ENCODE measurements at regions not wholly inside any gene's neighbourhood (a gene's known extent, or its start where the extent isn't known, plus 50 kb on each side); places are given as distances from the start of the nearest gene placed in this dataset.

- Histone ChIP-seq H3K79me2 (ENCODE audit: insufficient read depth, low read length) (no peaks in the 10 kb centered on the region), H3K27me3 (ENCODE audit: insufficient read depth, low read length) (no peaks in the 10 kb centered on the region), H3K79me1 (ENCODE audit: insufficient read depth, low read depth, low read length, poor library complexity, severe bottlenecking) (no peaks in the 10 kb centered on the region), H3K4me2 (ENCODE audit: insufficient read depth, insufficient read length, low read length) (no peak overlapping the region), H3K9me3 (ENCODE audit: control insufficient read depth, low read depth, low read length) (no peaks in the 10 kb centered on the region), H3T11ph (ENCODE audit: low read length) (no peak overlapping the region), H2BK20ac (ENCODE audit: low read depth, low read length, poor library complexity, severe bottlenecking) (no peak overlapping the region), H4K8ac (replicated peaks; ENCODE audit: insufficient read length, low read depth, low read length) (no peak overlapping the region), H2AK5ac (ENCODE audit: insufficient read length, low read length) (no peak overlapping the region), H3K23ac (ENCODE audit: insufficient read length, low read depth, low read length) (no peak overlapping the region), H3K9ac (ENCODE audit: extremely low read depth, insufficient read length, low read length) (no peak overlapping the region), H4K91ac (ENCODE audit: insufficient read length, low read depth, low read length) (no peak overlapping the region), H2BK12ac (ENCODE audit: insufficient read length, low read depth, low read length) (no peak overlapping the region), H3K56ac (ENCODE audit: insufficient read length, low read depth, low read length) (no peak overlapping the region), H3K27ac (ENCODE audit: insufficient read length, low read depth, low read length) (no peak overlapping the region), H3K4me1 (ENCODE audit: insufficient read depth, low read length) (no peaks in the 10 kb centered on the region), H2BK120ac (ENCODE audit: low read depth, low read length, poor library complexity, severe bottlenecking) (no peak overlapping the region), H3K14ac (ENCODE audit: insufficient read depth, low read length) (no peak overlapping the region), H4K20me1 (ENCODE audit: control insufficient read depth, insufficient read depth, insufficient read length) (no peaks in the 10 kb centered on the region), H3K18ac (ENCODE audit: insufficient read length, low read depth, low read length) (no peak overlapping the region), H3K4ac (ENCODE audit: low read depth, low read length) (no peak overlapping the region), H4K5ac (ENCODE audit: insufficient read length, low read depth, low read length) (no peak overlapping the region), H3K23me2 (ENCODE audit: insufficient read length, low read depth, low read length, poor library complexity, severe bottlenecking) (no peaks in the 10 kb centered on the region), H2BK15ac (ENCODE audit: low read depth, low read length) (no peak overlapping the region), H2BK5ac (ENCODE audit: insufficient read length, low read length) (no peak overlapping the region), H2AFZ (ENCODE audit: low read length) (no peak overlapping the region)
- TF ChIP-seq CTCF (conservative IDR thresholded peaks at IDR 0.05) = no peak
- WGBS (ENCODE audit: extremely low coverage, insufficient read length, low lambda C conversion rate) = no CpG with 5 or more reads among the region's 1 CpG
- no peaks in the 10 kb centered on the region for H3K9me3 Mint-ChIP-seq
- no peak overlapping the region for H3K4me3 Mint-ChIP-seq
- peaks cover 0 to 2% of the 10 kb centered on the region in 2 experiments; a peak in 2 of 4 replicates for H3K4me1 Mint-ChIP-seq
- no peaks in the 10 kb centered on the region for H3K27me3 Mint-ChIP-seq (ENCODE audit: low read depth)
- no peak overlapping the region for H3K27ac Mint-ChIP-seq
- DNase-seq = no peak
- H3K36me3 Mint-ChIP-seq (ENCODE audit: insufficient read depth in 1 of 3, low read depth in 3 of 3) = no peaks in the 10 kb centered on the region
Measured at GRCh38 chr2:155389224-155389623, 690.7 kb downstream of the KCNJ3 start.

All from H9 (cell line).